Skeletal muscle satellite cell (primary cell): ENCODE measurements at regions not wholly inside any gene's neighbourhood (a gene's known extent, or its start where the extent isn't known, plus 50 kb on each side); places are given as distances from the start of the nearest gene placed in this dataset.
"Not testable (repeated sequence)": the region's sequence is repeated elsewhere in the genome, so short reads cannot be mapped to it uniquely, and the experiment has no call there.

ENCODE experiments used
- H3K27me3 ChIP-seq: 2 replicates; pipeline ENCODE4 v1.7.0; 2013; ENCODE audit warnings: low read length; ENCODE audit not compliant: control insufficient read depth, insufficient read depth
- H3K36me3 ChIP-seq: 2 replicates; pipeline ENCODE4 v1.7.0; 2013; ENCODE audit warnings: mild to moderate bottlenecking, control low read depth, low read length; ENCODE audit not compliant: insufficient read depth
- H3K4me1 ChIP-seq: 2 replicates; pipeline ENCODE4 v1.7.0; 2013; ENCODE audit warnings: low read length; ENCODE audit not compliant: control insufficient read depth, insufficient read depth
- H3K4me2 ChIP-seq: 2 replicates; pipeline ENCODE4 v1.7.0; 2013; ENCODE audit warnings: mild to moderate bottlenecking, low read length
- H3K4me3 ChIP-seq: 2 replicates; pipeline ENCODE4 v1.7.0; 2013; ENCODE audit warnings: low read length
- H3K9ac ChIP-seq: 2 replicates; pipeline ENCODE4 v1.7.0; 2013; ENCODE audit warnings: mild to moderate bottlenecking, low read depth, low read length, moderate library complexity
- H3K9me3 ChIP-seq: replicated peaks from 2 replicates; pipeline ENCODE4 v1.7.0; 2013; ENCODE audit warnings: mild to moderate bottlenecking, control low read depth, low read length

GRCh38 chr7:35910621-35911020 lies 109.8 kb downstream of the SEPTIN7 start:
- not testable (repeated sequence) for H3K4me1 ChIP-seq, H3K9me3 ChIP-seq, H3K36me3 ChIP-seq, H3K9ac ChIP-seq, H3K4me2 ChIP-seq, H3K27me3 ChIP-seq, H3K4me3 ChIP-seq

DNA sequence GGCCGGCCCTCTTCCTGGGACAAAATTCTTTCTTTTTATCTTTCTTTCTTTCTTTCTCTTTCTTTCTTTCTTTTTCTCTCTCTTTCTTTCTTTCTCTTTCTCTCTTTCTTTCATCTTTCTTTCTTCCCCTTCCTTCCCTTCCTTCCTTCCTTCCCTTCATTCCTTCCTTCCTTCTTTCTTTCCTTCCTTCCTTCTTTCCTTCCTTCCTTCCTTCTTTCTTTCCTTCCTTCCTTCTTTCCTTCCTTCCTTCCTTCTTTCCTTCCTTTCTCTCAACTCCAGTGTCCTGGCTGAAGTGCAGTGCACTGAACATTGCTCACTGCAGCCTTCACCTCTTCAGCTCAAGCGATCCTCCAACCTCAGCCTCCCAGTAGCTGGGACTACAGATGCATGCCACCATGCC lies 112.5 kb downstream of the SEPTIN7 start:
- H3K36me3 ChIP-seq, H3K4me1 ChIP-seq, H3K27me3 ChIP-seq, H3K4me2 ChIP-seq, H3K9ac ChIP-seq, H3K9me3 ChIP-seq, H3K4me3 ChIP-seq: not testable (repeated sequence)

GRCh38 chr7:35914214-35914613 lies 113.4 kb downstream of the SEPTIN7 start:
- not testable (repeated sequence) for H3K4me2 ChIP-seq, H3K4me3 ChIP-seq, H3K36me3 ChIP-seq, H3K9ac ChIP-seq, H3K27me3 ChIP-seq, H3K4me1 ChIP-seq, H3K9me3 ChIP-seq

GRCh38 chr7:35915247-35915955 lies 114.5 kb downstream of the SEPTIN7 start:
- not testable (repeated sequence) for H3K4me1 ChIP-seq, H3K4me3 ChIP-seq, H3K9me3 ChIP-seq, H3K27me3 ChIP-seq, H3K9ac ChIP-seq, H3K36me3 ChIP-seq, H3K4me2 ChIP-seq

GRCh38 chr7:35918217-35918616 lies 117.4 kb downstream of the SEPTIN7 start:
- H3K9me3 ChIP-seq, H3K4me1 ChIP-seq, H3K9ac ChIP-seq, H3K4me2 ChIP-seq, H3K27me3 ChIP-seq, H3K36me3 ChIP-seq, H3K4me3 ChIP-seq: not testable (repeated sequence)

DNA sequence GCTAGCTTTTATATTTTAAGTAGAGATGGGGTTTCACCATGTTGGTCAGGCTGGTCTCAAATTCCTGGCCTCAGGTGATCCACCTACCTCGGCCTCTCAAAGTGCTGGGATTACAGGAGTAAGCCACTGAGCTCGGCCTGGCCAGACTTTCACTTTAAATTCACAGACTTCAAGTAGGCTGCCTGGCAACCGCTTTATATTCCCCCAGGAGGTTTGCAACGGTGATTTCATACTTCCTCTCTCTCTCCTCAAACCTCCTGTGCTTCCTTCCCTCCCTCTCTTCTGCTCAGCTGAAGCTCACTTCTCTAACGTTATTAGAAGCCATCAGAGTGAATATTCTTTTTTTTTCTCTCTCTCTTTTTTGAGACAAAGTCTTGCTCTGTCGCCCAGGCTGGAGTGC lies 118.8 kb downstream of the SEPTIN7 start:
- H3K9me3 ChIP-seq, H3K9ac ChIP-seq: not testable (repeated sequence)

GRCh38 chr7:35921338-35921737 lies 120.5 kb downstream of the SEPTIN7 start:
- H3K36me3 ChIP-seq, H3K27me3 ChIP-seq, H3K4me2 ChIP-seq, H3K4me3 ChIP-seq, H3K9ac ChIP-seq, H3K4me1 ChIP-seq, H3K9me3 ChIP-seq: not testable (repeated sequence)

More for the DNA sequence above, 118.8 kb downstream of the SEPTIN7 start:
- H3K4me2 ChIP-seq, H3K27me3 ChIP-seq, H3K4me1 ChIP-seq, H3K4me3 ChIP-seq, H3K36me3 ChIP-seq: not testable (repeated sequence)

DNA sequence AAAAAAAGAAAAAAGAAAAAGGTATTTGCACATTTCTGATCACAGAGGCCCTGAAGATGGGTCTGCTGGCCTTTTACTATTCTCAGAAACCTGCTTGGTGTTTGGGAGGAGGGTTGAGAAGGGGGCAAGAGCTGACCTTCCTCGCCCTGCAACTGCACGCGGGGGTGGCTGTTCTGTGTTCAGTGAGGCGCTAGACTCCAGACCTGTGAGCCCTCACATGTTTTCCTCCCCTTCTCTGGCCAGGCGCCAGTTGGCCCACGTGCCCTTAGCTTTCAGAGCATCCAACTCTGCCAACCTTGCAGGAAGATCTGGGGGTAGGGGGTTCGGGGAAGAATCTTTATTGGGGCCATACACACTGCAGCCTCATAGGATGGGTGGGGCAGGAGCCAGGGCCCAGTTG lies 123.8 kb downstream of the SEPTIN7 start:
- not testable (repeated sequence) for H3K9me3 ChIP-seq, H3K4me1 ChIP-seq, H3K4me2 ChIP-seq, H3K27me3 ChIP-seq, H3K4me3 ChIP-seq, H3K36me3 ChIP-seq, H3K9ac ChIP-seq

- not testable (repeated sequence) for H3K36me3 ChIP-seq, H3K27me3 ChIP-seq, H3K9me3 ChIP-seq, H3K4me1 ChIP-seq, H3K9ac ChIP-seq, H3K4me3 ChIP-seq, H3K4me2 ChIP-seq
These were observed 126.1 kb downstream of the SEPTIN7 start for GRCh38 chr7:35926966-35927365.

GRCh38 chr7:35931134-35931533 lies 130.3 kb downstream of the SEPTIN7 start:
- not testable (repeated sequence) for H3K9me3 ChIP-seq, H3K4me3 ChIP-seq, H3K27me3 ChIP-seq, H3K4me2 ChIP-seq, H3K9ac ChIP-seq, H3K36me3 ChIP-seq, H3K4me1 ChIP-seq

GRCh38 chr7:35931551-35931950 lies 130.7 kb downstream of the SEPTIN7 start:
- H3K4me3 ChIP-seq, H3K9ac ChIP-seq, H3K4me2 ChIP-seq, H3K4me1 ChIP-seq, H3K36me3 ChIP-seq, H3K9me3 ChIP-seq, H3K27me3 ChIP-seq: not testable (repeated sequence)

DNA sequence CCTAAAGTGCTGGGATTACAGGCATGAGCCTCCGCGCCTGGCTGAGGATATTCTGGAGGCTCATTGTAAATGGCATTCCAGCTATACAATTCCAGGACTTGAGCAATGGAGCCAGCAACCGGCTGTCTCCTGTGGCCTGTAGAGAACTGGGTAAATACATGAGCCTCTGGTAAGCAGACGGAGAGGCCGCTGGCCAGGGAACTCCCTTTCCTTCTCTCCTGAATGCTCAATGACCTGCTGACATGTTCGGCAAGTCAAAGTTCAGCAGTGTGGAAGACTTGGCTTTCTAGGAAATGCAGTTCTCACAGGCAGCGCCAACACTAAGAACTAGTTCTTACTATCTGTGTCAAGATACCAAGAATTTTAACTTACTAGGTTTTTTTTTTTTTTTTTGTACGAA lies 139.8 kb downstream of the SEPTIN7 start:
- not testable (repeated sequence) for H3K36me3 ChIP-seq, H3K4me3 ChIP-seq, H3K4me2 ChIP-seq, H3K9ac ChIP-seq, H3K4me1 ChIP-seq, H3K9me3 ChIP-seq, H3K27me3 ChIP-seq
